ENCODE measurements at regions not wholly inside any gene's neighbourhood (a gene's known extent, or its start where the extent isn't known, plus 50 kb on each side); places are given as distances from the start of the nearest gene placed in this dataset.

- TF ChIP-seq POLR2A (IDR thresholded peaks at IDR 0.05): no peak
- TF ChIP-seq CTCF (IDR thresholded peaks at IDR 0.05): no peak
- TF ChIP-seq POLR2AphosphoS5 (IDR thresholded peaks at IDR 0.05): no peak
Measured at GRCh38 chr4:89469516-89469915, 161.9 kb upstream of the GPRIN3 start.

All from prostate gland (tissue), 2 donors.